GM12872 (cell line): ENCODE measurements at regions not wholly inside any gene's neighbourhood (a gene's known extent, or its start where the extent isn't known, plus 50 kb on each side); places are given as distances from the start of the nearest gene placed in this dataset.

Experiments
- TF ChIP-seq, protein P1 (sequence below): IDR thresholded peaks from 3 replicates; pipeline ENCODE4 v1.5.1; 2011; ENCODE audit warnings: low read depth, mild to moderate bottlenecking, low read length, moderate library complexity; ENCODE audit not compliant: insufficient read depth

DNA sequence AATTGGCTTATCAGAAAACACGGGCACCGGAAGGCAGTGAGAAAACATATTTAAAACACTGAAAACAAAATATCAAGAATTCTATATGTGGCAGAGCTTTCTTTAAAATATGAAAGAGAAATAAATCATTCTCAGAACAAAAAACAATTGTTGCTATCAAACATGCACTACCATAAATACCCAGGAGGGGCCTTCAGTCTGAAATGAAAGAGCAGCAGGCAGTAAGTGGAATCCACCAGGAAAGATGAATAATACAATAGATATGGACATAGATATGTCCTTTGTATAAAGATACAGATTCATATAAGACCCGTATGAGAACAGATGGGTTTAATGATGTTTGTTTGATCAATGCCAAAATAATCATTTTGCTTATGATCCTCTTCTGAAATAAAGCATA is 142.0 kb downstream of the TMEM18 start:
- TF ChIP-seq, protein P1, sequence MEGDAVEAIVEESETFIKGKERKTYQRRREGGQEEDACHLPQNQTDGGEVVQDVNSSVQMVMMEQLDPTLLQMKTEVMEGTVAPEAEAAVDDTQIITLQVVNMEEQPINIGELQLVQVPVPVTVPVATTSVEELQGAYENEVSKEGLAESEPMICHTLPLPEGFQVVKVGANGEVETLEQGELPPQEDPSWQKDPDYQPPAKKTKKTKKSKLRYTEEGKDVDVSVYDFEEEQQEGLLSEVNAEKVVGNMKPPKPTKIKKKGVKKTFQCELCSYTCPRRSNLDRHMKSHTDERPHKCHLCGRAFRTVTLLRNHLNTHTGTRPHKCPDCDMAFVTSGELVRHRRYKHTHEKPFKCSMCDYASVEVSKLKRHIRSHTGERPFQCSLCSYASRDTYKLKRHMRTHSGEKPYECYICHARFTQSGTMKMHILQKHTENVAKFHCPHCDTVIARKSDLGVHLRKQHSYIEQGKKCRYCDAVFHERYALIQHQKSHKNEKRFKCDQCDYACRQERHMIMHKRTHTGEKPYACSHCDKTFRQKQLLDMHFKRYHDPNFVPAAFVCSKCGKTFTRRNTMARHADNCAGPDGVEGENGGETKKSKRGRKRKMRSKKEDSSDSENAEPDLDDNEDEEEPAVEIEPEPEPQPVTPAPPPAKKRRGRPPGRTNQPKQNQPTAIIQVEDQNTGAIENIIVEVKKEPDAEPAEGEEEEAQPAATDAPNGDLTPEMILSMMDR = peak; percentile 15; the same call in 1 of the 3 replicates

DNA sequence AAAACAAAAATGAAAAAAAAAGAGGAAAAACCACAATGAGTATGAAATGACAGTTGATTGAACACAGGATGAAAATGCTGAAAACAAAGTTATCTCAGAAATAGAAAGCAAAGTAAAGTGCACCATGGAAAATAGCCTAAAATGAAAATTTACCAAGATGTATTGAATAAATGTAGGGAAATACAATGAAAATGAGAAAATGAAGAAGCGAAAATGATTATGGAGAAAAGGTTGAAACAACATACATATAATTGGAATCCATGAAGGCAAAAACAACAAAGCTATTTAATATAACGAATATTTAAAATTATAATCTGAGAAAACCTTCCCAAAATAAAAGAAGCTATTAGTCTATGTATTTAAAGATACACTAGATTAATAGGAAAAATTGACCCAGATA is 147.4 kb downstream of the TMEM18 start:
- TF ChIP-seq, protein P1 = no peak

DNA sequence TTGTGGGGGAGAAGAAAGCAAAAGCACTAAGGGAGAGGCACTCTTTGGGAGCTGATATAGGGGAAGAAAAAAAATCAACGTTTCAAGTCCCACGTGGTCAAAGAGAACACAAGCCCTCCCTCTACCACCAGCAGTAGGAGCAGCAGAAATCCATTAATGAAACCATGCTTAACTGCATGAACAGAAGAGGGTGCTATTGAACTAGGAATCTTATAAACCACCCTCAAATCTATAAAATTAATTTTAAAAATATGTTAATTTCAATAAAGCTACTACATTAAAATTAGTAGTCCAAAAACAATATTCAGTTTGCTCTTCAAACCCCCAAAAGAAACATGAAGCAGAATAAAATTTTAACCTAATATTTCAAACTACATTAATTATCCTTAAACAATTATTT is 147.8 kb downstream of the TMEM18 start:
- TF ChIP-seq, protein P1 = peak; percentile 27; the same call in 2 of the 3 replicates

DNA sequence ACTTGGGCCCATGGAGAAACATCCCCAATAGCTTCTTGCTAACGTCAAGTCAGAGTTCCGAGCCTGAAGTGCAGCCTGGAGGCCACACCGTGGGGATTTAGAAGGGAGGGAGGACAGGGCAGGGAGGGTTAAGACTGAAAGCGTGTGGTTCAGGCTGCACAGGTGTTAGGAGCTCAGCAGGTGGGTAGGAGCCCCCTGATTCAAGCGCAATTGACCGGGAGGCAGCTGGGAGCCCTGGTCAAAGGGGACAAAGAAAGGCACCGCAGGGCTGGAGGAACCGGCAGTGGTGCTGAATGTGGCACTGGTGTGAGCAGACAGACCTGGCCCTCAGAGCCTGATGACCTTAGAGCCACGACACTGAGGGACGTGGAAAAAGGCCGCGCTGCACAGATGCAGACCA is 149.6 kb downstream of the TMEM18 start:
- TF ChIP-seq, protein P1 = no peak

DNA sequence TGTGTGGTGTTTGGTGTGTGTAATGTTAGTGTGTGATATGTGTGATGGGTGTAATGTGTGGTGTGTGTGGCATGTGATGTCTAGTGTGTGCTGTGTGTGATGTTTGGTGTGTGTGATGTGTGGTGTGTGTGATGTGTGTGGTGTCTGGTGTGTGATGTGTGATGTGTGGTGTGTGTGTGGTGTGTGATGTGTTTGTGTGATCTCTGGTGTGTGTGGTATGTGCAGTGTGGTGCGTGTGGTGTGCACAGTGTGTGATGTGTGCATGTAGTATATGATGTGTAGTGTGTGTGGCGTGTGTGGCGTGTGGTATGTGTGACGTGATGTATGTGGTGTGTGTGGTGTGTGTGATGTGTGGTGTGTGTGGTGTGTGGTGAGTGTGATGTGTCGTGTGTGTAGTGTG is 150.3 kb downstream of the TMEM18 start:
- TF ChIP-seq, protein P1 = no peak

DNA sequence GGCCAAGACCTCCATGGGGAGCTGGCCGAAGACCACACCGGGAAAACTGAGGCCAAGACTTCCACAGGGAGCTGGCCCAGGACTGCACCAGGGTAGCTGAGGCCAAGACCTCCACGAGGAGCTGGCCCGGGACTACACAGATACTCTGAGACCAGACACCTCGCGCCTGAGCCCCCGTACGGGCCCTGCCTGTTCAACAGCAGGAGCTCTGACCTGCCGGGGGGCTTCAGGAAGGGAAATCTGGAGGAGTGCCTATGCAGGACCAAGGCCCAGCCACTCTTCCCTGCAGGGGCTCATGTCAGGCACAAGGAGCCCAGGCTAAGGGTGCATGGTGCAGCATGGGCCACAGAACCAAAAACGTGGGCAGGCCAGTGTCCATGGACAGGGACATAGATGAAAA is 151.6 kb downstream of the TMEM18 start:
- TF ChIP-seq, protein P1 = no peak

DNA sequence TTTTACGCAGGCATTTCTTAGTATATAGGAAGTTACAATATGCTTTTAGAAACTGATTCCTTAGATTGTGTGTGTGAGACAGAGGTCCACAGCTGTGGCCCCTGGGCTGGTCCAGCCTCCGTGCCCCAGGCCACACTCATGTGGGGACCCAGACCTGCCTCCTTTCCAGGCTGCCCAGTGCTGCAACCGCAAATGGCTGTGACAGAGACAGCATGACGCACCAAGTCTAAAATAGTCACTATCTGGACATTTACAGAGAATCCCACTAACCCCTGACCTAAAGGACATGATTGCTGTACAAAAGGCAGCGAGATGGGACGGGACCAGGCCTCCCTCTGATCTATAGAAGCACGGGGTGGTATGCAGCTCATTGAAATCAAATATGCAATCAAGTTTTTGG is 152.2 kb downstream of the TMEM18 start:
- TF ChIP-seq, protein P1 = no peak

DNA sequence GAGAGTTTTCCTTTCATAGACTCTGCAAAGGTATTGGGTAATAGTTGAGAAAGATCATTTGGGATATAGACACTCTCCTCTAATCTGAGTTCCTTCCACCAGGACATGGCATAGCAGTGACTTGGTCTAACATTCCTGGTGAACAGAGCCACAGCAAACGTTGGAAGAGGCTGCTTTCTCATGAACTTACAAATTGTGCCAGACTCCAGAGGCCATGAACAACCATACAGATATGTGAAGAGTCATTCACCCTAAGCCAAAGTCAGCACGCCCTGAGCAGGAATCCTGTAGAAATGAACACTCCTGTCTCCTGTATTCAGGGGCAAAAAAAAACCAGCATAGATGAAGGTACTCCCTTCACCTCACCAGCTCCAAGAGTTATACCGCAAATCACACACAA is 152.8 kb downstream of the TMEM18 start:
- TF ChIP-seq, protein P1 = no peak
